DND-41 (cell line): ENCODE measurements at regions not wholly inside any gene's neighbourhood (a gene's known extent, or its start where the extent isn't known, plus 50 kb on each side); places are given as distances from the start of the nearest gene placed in this dataset.

Experiments used
- ATAC-seq: fragments of 200-7000 bp; cut with Tn5 transposase; 3 replicates; pipeline ENCODE4 v1.9.1; 2021; ENCODE audit warnings: low read depth; ENCODE audit not compliant: insufficient read depth
- DNase-seq: peaks from one replicate; pipeline ENCODE4 v3.0.0-alpha.2; 2020
- H2AFZ ChIP-seq: 2 replicates; pipeline ENCODE4 v1.6.0; 2012; ENCODE audit warnings: low read depth, low read length
- H3K27ac ChIP-seq: 2 replicates; pipeline ENCODE4 v1.5.1; 2012; ENCODE audit warnings: low read length, inconsistent platforms
- H3K27me3 ChIP-seq: fragments of 200-600 bp; sonication (generic); 2 replicates; pipeline ENCODE4 v1.6.0; 2012; ENCODE audit warnings: low read length, mild to moderate bottlenecking, inconsistent platforms; ENCODE audit not compliant: insufficient read depth, poor library complexity
- H3K36me3 ChIP-seq: 2 replicates; pipeline ENCODE4 v1.5.1; 2012; ENCODE audit warnings: low read length, inconsistent platforms; ENCODE audit not compliant: insufficient read depth
- H3K4me1 ChIP-seq: 2 replicates; pipeline ENCODE4 v1.5.1; 2012; ENCODE audit warnings: mild to moderate bottlenecking, low read length; ENCODE audit not compliant: insufficient read depth
- H3K4me2 ChIP-seq: 2 replicates; pipeline ENCODE4 v1.6.0; 2012; ENCODE audit warnings: mild to moderate bottlenecking, moderate library complexity, low read length, inconsistent platforms; ENCODE audit not compliant: insufficient read depth
- H3K4me3 ChIP-seq, 2 experiments: fragments of 200-600 bp in 1 of 2; shearing (Covaris generic) in 1 of 2; 2 replicates each; pipeline ENCODE4 v1.5.1; 2012 to 2016; ENCODE audit warnings: inconsistent platforms in 2 of 2, low read length in 2 of 2, mild to moderate bottlenecking in 2 of 2, low read depth in 1 of 2, moderate library complexity in 1 of 2
- H3K79me2 ChIP-seq: 2 replicates; pipeline ENCODE4 v1.6.0; 2012; ENCODE audit warnings: low read length, inconsistent platforms; ENCODE audit not compliant: insufficient read depth
- H3K9ac ChIP-seq: 2 replicates; pipeline ENCODE4 v1.6.0; 2012; ENCODE audit warnings: low read depth, mild to moderate bottlenecking, inconsistent platforms, low read length, moderate library complexity
- H3K9me3 ChIP-seq: 2 replicates; pipeline ENCODE4 v1.5.1; 2012; ENCODE audit warnings: low read length, moderate library complexity, mild to moderate bottlenecking, inconsistent platforms; ENCODE audit not compliant: insufficient read depth, severe bottlenecking
- H4K20me1 ChIP-seq: 2 replicates; pipeline ENCODE4 v1.6.0; 2012; ENCODE audit warnings: low read length; ENCODE audit not compliant: insufficient read depth
- EZH2 ChIP-seq: IDR thresholded peaks from 3 replicates; pipeline ENCODE4 v1.6.1; 2012; ENCODE audit warnings: borderline replicate concordance, low read depth, mild to moderate bottlenecking, moderate library complexity, low read length, inconsistent platforms; ENCODE audit not compliant: severe bottlenecking
- TF ChIP-seq, protein P1 (sequence below): IDR thresholded peaks from 2 replicates; pipeline ENCODE4 v1.5.1; 2012; ENCODE audit warnings: borderline replicate concordance, low read length, moderate library complexity, mild to moderate bottlenecking; ENCODE audit not compliant: poor library complexity, severe bottlenecking; ENCODE audit errors: extremely low read depth

DNA sequence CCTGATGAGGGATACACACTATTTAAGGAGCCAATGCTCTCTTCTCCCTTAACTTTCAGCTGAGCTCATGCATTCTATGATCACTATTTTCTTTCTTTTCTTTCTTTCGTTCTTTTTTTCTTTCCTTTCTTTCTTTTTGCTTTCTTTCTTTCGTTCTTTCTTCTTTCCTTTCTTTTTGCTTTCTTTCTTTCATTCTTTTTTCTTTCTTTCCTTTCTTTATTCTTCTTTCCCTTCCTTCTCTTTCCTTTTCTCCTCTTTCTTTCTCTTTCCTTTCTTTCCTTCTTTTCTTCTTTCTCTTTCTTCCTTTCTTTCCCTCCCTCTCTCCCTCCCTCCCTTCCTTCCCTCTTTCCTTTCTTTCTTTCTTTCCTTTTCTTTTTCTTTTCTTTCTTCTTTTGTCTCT lies 761.2 kb downstream of the SEMA5A start:
- no peak overlapping the region for H3K27ac ChIP-seq
- DNase-seq, result no peak
- no peaks in the 10 kb centered on the region for H3K27me3 ChIP-seq
- peaks cover 5% of the 10 kb centered on the region for H3K9me3 ChIP-seq
- no peaks in the 10 kb centered on the region for H4K20me1 ChIP-seq
- H3K36me3 ChIP-seq, result no peaks in the 10 kb centered on the region
- no peak overlapping the region for H3K4me3 ChIP-seq
- H3K9ac ChIP-seq, result no peak overlapping the region
- H3K79me2 ChIP-seq, result no peaks in the 10 kb centered on the region
- no peak for ATAC-seq
- no peak for TF ChIP-seq EZH2
- TF ChIP-seq, protein P1, sequence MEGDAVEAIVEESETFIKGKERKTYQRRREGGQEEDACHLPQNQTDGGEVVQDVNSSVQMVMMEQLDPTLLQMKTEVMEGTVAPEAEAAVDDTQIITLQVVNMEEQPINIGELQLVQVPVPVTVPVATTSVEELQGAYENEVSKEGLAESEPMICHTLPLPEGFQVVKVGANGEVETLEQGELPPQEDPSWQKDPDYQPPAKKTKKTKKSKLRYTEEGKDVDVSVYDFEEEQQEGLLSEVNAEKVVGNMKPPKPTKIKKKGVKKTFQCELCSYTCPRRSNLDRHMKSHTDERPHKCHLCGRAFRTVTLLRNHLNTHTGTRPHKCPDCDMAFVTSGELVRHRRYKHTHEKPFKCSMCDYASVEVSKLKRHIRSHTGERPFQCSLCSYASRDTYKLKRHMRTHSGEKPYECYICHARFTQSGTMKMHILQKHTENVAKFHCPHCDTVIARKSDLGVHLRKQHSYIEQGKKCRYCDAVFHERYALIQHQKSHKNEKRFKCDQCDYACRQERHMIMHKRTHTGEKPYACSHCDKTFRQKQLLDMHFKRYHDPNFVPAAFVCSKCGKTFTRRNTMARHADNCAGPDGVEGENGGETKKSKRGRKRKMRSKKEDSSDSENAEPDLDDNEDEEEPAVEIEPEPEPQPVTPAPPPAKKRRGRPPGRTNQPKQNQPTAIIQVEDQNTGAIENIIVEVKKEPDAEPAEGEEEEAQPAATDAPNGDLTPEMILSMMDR, result no peak
- H2AFZ ChIP-seq, result no peak overlapping the region
- H3K4me2 ChIP-seq, result no peak overlapping the region
- no peaks in the 10 kb centered on the region for H3K4me1 ChIP-seq

DNA sequence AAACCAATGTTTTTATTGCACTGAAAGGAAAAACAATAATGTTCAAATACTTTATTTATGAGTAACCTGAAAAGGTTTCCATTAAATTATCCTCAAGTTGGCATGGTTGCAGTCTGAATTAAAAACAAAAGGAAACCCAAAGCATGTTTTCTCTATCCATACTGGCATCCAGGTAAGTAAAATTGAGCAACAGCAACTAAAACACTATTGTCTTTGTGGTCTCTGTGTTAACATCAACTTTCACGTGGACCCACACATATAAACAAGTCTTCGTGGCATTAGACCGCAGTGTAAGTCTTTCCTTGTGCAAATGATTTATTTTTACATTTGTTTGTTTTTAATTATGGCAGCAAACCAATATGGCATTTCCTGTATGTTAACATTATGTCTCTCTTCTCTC lies 757.6 kb downstream of the SEMA5A start:
- no peak overlapping the region for H3K4me3 ChIP-seq
- H3K9me3 ChIP-seq, result peaks cover 6% of the 10 kb centered on the region
- no peaks in the 10 kb centered on the region for H3K79me2 ChIP-seq
- H3K36me3 ChIP-seq, result no peaks in the 10 kb centered on the region
- H4K20me1 ChIP-seq, result no peaks in the 10 kb centered on the region
- no peak overlapping the region for H3K4me2 ChIP-seq
- H3K4me1 ChIP-seq, result no peaks in the 10 kb centered on the region
- H2AFZ ChIP-seq, result peak overlapping the region; percentile 49
- H3K9ac ChIP-seq, result no peak overlapping the region
- H3K27me3 ChIP-seq, result no peaks in the 10 kb centered on the region
- ATAC-seq (no peak), DNase-seq (no peak)
- TF ChIP-seq, protein P1, result no peak
- no peak for TF ChIP-seq EZH2
- H3K27ac ChIP-seq, result no peak overlapping the region

DNA sequence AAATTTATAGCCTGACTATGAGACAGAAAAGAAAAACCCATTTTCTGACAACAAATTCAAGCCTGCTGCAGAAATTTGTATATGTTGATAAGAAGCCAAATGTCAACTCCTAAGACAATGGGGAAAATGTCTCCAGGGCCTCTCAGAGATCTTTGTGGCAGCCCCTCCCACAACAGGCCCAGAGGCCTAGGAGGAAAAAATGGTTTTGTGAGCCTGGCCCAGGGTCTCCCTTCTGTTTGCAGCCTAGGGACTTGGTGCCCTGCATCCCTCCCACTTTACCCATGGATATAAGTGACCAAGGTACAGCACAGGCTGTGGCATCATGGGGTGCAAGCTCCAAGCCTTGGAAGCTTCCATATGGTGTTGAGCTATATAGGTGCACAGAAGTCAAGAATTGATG lies 740.2 kb downstream of the SEMA5A start:
- DNase-seq, result no peak

More for the DNA sequence above, 740.2 kb downstream of the SEMA5A start:
- Histone ChIP-seq H3K4me2 (no peak overlapping the region), H3K4me1 (peaks cover 8% of the 10 kb centered on the region), H3K79me2 (no peaks in the 10 kb centered on the region), H3K9ac (no peak overlapping the region), H3K4me3 (no peak overlapping the region), H3K36me3 (no peaks in the 10 kb centered on the region), H2AFZ (no peak overlapping the region), H3K27ac (no peak overlapping the region), H3K9me3 (peaks cover 25% of the 10 kb centered on the region), H4K20me1 (no peaks in the 10 kb centered on the region), H3K27me3 (no peaks in the 10 kb centered on the region)
- TF ChIP-seq, protein P1, result no peak
- no peak for TF ChIP-seq EZH2
- ATAC-seq, result no peak
